H9 (cell line): ENCODE measurements at regions not wholly inside any gene's neighbourhood (a gene's known extent, or its start where the extent isn't known, plus 50 kb on each side); places are given as distances from the start of the nearest gene placed in this dataset.

ENCODE experiments used
- DNase-seq: peaks from one replicate; pipeline ENCODE4 v3.0.0-alpha.2; 2017
- H2AFZ ChIP-seq: one replicate; pipeline ENCODE4 v1.6.1; 2013; ENCODE audit warnings: mild to moderate bottlenecking, low read length, control low read depth, moderate library complexity
- H2AK5ac ChIP-seq: 2 replicates; pipeline ENCODE4 v1.6.1; 2013; ENCODE audit warnings: low read length, control low read depth, mixed read lengths; ENCODE audit not compliant: insufficient read length
- H2BK120ac ChIP-seq: one replicate; pipeline ENCODE4 v1.6.1; 2013; ENCODE audit warnings: low read depth, mild to moderate bottlenecking, low read length, control low read depth, inconsistent platforms; ENCODE audit not compliant: poor library complexity, severe bottlenecking
- H2BK12ac ChIP-seq: 2 replicates; pipeline ENCODE4 v1.6.1; 2013; ENCODE audit warnings: low read length, control low read depth, mixed read lengths, low read depth; ENCODE audit not compliant: insufficient read length
- H2BK15ac ChIP-seq: 2 replicates; pipeline ENCODE4 v1.6.1; 2013; ENCODE audit warnings: low read depth, low read length, control low read depth
- H2BK20ac ChIP-seq: one replicate; pipeline ENCODE4 v1.6.1; 2013; ENCODE audit warnings: low read depth, mild to moderate bottlenecking, low read length, control low read depth, inconsistent platforms; ENCODE audit not compliant: poor library complexity, severe bottlenecking
- H2BK5ac ChIP-seq: 2 replicates; pipeline ENCODE4 v1.6.1; 2013; ENCODE audit warnings: low read length, control low read depth, mixed read lengths; ENCODE audit not compliant: insufficient read length
- H3K14ac ChIP-seq: 2 replicates; pipeline ENCODE4 v1.6.1; 2013; ENCODE audit warnings: low read length, control low read depth; ENCODE audit not compliant: insufficient read depth
- H3K18ac ChIP-seq: 2 replicates; pipeline ENCODE4 v1.6.1; 2013; ENCODE audit warnings: low read depth, mild to moderate bottlenecking, mixed read lengths, low read length, control low read depth; ENCODE audit not compliant: insufficient read length
- H3K23ac ChIP-seq: 2 replicates; pipeline ENCODE4 v1.6.1; 2013; ENCODE audit warnings: low read length, control low read depth, mixed read lengths, low read depth; ENCODE audit not compliant: insufficient read length
- H3K23me2 ChIP-seq: 2 replicates; pipeline ENCODE4 v1.6.1; 2013; ENCODE audit warnings: low read depth, mild to moderate bottlenecking, mixed read lengths, low read length, control low read depth; ENCODE audit not compliant: insufficient read length, poor library complexity, severe bottlenecking
- H3K27ac ChIP-seq: 2 replicates; pipeline ENCODE4 v1.5.1; 2013; ENCODE audit warnings: low read length, control low read depth, mixed read lengths, low read depth; ENCODE audit not compliant: insufficient read length
- H3K27me3 ChIP-seq: 2 replicates; pipeline ENCODE4 v1.6.1; 2013; ENCODE audit warnings: low read length, control low read depth, inconsistent platforms; ENCODE audit not compliant: insufficient read depth
- H3K4ac ChIP-seq: 2 replicates; pipeline ENCODE4 v1.6.1; 2013; ENCODE audit warnings: low read depth, mild to moderate bottlenecking, control low read depth, inconsistent platforms, low read length, moderate library complexity
- H3K4me1 ChIP-seq: 2 replicates; pipeline ENCODE4 v1.6.1; 2013; ENCODE audit warnings: low read length, control low read depth, inconsistent platforms; ENCODE audit not compliant: insufficient read depth
- H3K4me2 ChIP-seq: 2 replicates; pipeline ENCODE4 v1.6.1; 2013; ENCODE audit warnings: low read length, control low read depth, mixed read lengths; ENCODE audit not compliant: insufficient read length, insufficient read depth
- H3K56ac ChIP-seq: 2 replicates; pipeline ENCODE4 v1.6.1; 2013; ENCODE audit warnings: low read depth, mild to moderate bottlenecking, mixed read lengths, low read length, control low read depth; ENCODE audit not compliant: insufficient read length
- H3K79me1 ChIP-seq: 2 replicates; pipeline ENCODE4 v1.6.1; 2013; ENCODE audit warnings: low read depth, mild to moderate bottlenecking, moderate library complexity, low read length, control low read depth, inconsistent platforms; ENCODE audit not compliant: insufficient read depth, poor library complexity, severe bottlenecking
- H3K79me2 ChIP-seq: 2 replicates; pipeline ENCODE4 v1.6.1; 2013; ENCODE audit warnings: low read length, control low read depth, inconsistent platforms; ENCODE audit not compliant: insufficient read depth
- H3K9ac ChIP-seq: 2 replicates; pipeline ENCODE4 v1.6.1; 2013; ENCODE audit warnings: low read length, control low read depth, mixed read lengths; ENCODE audit not compliant: insufficient read length; ENCODE audit errors: extremely low read depth
- H3K9me3 ChIP-seq: one replicate; pipeline ENCODE4 v1.6.1; 2013; ENCODE audit warnings: low read depth, low read length, inconsistent platforms; ENCODE audit not compliant: control insufficient read depth
- H3T11ph ChIP-seq: one replicate; pipeline ENCODE4 v1.6.1; 2013; ENCODE audit warnings: mild to moderate bottlenecking, low read length, control low read depth, inconsistent platforms
- H4K20me1 ChIP-seq: one replicate; pipeline ENCODE4 v1.6.1; 2013; ENCODE audit not compliant: control insufficient read depth, insufficient read length, insufficient read depth
- H4K5ac ChIP-seq: 2 replicates; pipeline ENCODE4 v1.6.1; 2013; ENCODE audit warnings: low read depth, mild to moderate bottlenecking, mixed read lengths, low read length, control low read depth; ENCODE audit not compliant: insufficient read length
- H4K8ac ChIP-seq: replicated peaks from 2 replicates; pipeline ENCODE4 v1.6.1; 2013; ENCODE audit warnings: low read length, control low read depth, mixed read lengths, low read depth; ENCODE audit not compliant: insufficient read length
- H4K91ac ChIP-seq: 2 replicates; pipeline ENCODE4 v1.6.1; 2013; ENCODE audit warnings: low read depth, mild to moderate bottlenecking, moderate library complexity, mixed read lengths, low read length, control low read depth; ENCODE audit not compliant: insufficient read length
- H3K27ac Mint-ChIP-seq, 3 experiments: 2 replicates in 2 of 3; 3 replicates in 1 of 3; pipeline ENCODE4 v1.8.0; 2020 to 2021; ENCODE audit warnings: mixed read lengths in 3 of 3, mild to moderate bottlenecking in 1 of 3, moderate library complexity in 1 of 3
- H3K27me3 Mint-ChIP-seq: 2 replicates; pipeline ENCODE4 v1.8.0; 2021; ENCODE audit warnings: low read depth, mild to moderate bottlenecking, moderate library complexity, mixed read lengths
- H3K36me3 Mint-ChIP-seq, 3 experiments: 2 replicates in 2 of 3; 3 replicates in 1 of 3; pipeline ENCODE4 v1.8.0; 2020 to 2021; ENCODE audit warnings: low read depth in 3 of 3, mixed read lengths in 3 of 3; ENCODE audit not compliant: insufficient read depth in 1 of 3
- H3K4me1 Mint-ChIP-seq, 2 experiments: 2 replicates each; pipeline ENCODE4 v1.8.0; 2020; ENCODE audit warnings: mixed read lengths in 2 of 2
- H3K4me3 Mint-ChIP-seq, 2 experiments: 2 replicates in 1 of 2; 3 replicates in 1 of 2; pipeline ENCODE4 v1.8.0; 2020 to 2021; ENCODE audit warnings: mild to moderate bottlenecking in 2 of 2, mixed read lengths in 2 of 2, moderate library complexity in 1 of 2
- H3K9me3 Mint-ChIP-seq, 2 experiments: 2 replicates in 1 of 2; 3 replicates in 1 of 2; pipeline ENCODE4 v1.8.0; 2020; ENCODE audit warnings: mild to moderate bottlenecking in 2 of 2, mixed read lengths in 2 of 2, moderate library complexity in 1 of 2
- CTCF ChIP-seq: fragments of 200-600 bp; sonication (generic); conservative IDR thresholded peaks from 3 replicates; pipeline ENCODE4 v1.8.0; 2021; ENCODE audit warnings: antibody characterized with exemption, mild to moderate bottlenecking
- WGBS: extraction: QIAGEN DNeasy Blood & Tissue Kit; methylation state at CpG from one replicate; pipeline ENCODE4 v1.1.7; 2013; ENCODE audit warnings: missing lambda C conversion rate, low lambda C conversion rate, mixed read lengths; ENCODE audit not compliant: insufficient read length; ENCODE audit errors: extremely low coverage; 5-methylcytosine and 5-hydroxymethylcytosine counted together

- Histone ChIP-seq H4K8ac (no peak overlapping the region), H2BK120ac (no peak overlapping the region), H3K79me2 (no peaks in the 10 kb centered on the region), H4K5ac (no peak overlapping the region), H3K18ac (no peak overlapping the region), H2AK5ac (no peak overlapping the region), H2BK15ac (no peak overlapping the region), H3K79me1 (no peaks in the 10 kb centered on the region), H3K23me2 (no peaks in the 10 kb centered on the region), H3K4me1 (no peaks in the 10 kb centered on the region), H3K27me3 (no peaks in the 10 kb centered on the region), H3K4me2 (no peak overlapping the region), H3K9ac (no peak overlapping the region), H3K56ac (no peak overlapping the region), H2AFZ (no peak overlapping the region), H4K91ac (no peak overlapping the region), H3K9me3 (no peaks in the 10 kb centered on the region), H4K20me1 (no peaks in the 10 kb centered on the region), H2BK5ac (no peak overlapping the region), H2BK20ac (no peak overlapping the region), H3K23ac (no peak overlapping the region), H3K14ac (no peak overlapping the region), H2BK12ac (no peak overlapping the region), H3K27ac (no peak overlapping the region), H3T11ph (no peak overlapping the region), H3K4ac (no peak overlapping the region)
- Mint-ChIP-seq H3K4me1 (no peaks in the 10 kb centered on the region), H3K9me3 (no peaks in the 10 kb centered on the region), H3K36me3 (no peaks in the 10 kb centered on the region), H3K4me3 (no peak overlapping the region), H3K27ac (no peak overlapping the region), H3K27me3 (no peaks in the 10 kb centered on the region; the same call in none of the 2 replicates)
- TF ChIP-seq CTCF: no peak
- no peak for DNase-seq
- WGBS: no CpG with 5 or more reads among the region's 5 CpGs
Observed at GRCh38 chr2:129436809-129437208, 542.7 kb upstream of the RAB6C start.
